AML-193 (cell line): ENCODE measurements at regions not wholly inside any gene's neighbourhood (a gene's known extent, or its start where the extent isn't known, plus 50 kb on each side); places are given as distances from the start of the nearest gene placed in this dataset.
A peak's percentile ranks its signal among the peaks of the same experiment; 100 is the strongest.

Source experiments
- DNase-seq, 2 experiments: peaks; one replicate each; lab custom pipeline; 2025; lab: John Stamatoyannopoulos, UW

GRCh38 chr15:31555022-31555421 is 228.4 kb downstream of the KLF13 start:
- no peak for DNase-seq

DNA sequence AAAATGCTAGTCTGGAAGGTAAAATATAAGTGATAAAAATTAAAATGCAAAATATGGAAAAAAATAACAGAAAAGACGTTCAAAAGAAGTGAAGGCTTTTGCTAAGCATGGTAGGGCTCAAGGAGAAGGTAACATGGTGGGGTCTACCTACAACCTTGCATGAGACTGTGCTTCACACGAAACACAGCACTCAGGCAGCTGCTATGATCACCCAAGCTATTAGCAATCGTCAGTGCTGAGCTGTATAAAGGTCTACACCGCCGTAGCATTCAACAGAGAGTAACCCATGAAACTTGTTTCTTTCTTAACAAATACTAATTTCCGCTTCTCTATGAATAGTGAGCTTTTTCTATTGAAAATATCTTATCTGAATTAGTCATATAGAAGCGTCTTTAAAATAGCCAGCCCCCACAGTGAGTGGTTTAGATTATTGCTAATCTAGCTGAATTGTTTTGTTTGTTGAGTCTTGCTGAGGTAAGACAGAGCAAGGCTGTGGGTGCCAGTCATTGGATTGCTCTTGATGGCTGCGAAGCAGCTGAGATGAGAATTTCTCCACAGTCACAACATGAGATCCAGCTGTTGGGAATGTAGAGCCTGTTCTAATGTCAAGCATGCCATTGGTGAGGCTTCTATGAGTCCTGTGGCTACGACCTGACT is 230.0 kb downstream of the KLF13 start:
- DNase-seq, result no peak

DNA sequence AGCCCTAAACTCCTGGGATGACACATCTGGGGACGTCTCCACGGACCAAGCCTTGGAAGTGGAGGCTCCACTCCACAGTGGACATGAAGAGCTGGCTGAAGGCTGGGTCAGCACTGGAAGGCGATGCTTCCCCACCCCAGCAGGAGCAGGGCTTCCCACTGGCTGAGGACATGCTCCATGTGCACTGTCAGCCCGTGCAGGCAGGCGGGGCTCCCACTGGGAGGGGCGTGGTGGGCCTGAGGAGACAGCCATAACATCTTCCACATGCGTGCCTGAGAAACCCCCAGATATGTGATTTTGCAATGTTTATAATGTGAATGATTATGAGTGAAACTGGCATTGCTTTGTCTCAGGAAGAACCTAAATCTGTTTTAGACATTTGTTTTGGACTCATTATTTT is 231.3 kb downstream of the KLF13 start:
- no peak for DNase-seq

- DNase-seq, result no peak
Measured at GRCh38 chr15:31558840-31559239, 232.2 kb downstream of the KLF13 start.

DNA sequence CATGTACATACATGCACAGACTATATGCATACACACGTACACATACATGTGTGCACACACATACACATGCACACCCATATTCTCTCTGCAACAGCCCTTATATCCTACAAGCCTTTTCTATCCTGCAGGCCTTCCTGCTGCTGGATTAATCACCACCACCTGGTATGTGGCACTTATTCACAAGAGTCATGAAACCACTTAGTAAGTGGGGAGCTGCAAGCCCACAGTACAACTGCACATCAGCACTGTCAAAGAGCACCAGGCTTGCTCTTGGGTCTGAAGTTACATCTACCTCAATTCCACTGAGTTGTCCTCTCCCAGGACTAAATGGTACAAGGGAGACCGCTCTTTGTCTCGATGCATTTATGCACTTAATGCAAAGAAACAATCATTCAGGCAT is 233.2 kb downstream of the KLF13 start:
- DNase-seq, result no peak

DNA sequence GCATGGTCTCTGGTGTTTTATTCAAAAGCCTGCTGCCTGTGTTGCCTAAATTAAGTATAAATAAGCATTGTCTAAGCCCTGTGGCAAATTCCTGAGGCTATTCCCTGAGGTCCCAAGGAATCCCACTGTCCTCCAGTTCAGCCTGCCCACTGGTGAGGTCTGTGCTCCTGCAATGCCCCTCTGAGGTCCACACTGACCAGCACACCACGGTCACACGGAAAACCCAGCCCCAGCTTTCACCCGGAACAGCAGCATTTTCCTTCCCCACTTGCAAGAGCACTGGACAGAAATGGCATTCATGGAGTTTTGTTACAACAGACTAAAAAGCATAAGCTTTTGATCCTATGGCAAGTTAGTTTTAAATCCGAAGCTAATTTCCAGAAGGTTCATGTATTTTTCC is 234.0 kb downstream of the KLF13 start:
- no peak for DNase-seq

DNA sequence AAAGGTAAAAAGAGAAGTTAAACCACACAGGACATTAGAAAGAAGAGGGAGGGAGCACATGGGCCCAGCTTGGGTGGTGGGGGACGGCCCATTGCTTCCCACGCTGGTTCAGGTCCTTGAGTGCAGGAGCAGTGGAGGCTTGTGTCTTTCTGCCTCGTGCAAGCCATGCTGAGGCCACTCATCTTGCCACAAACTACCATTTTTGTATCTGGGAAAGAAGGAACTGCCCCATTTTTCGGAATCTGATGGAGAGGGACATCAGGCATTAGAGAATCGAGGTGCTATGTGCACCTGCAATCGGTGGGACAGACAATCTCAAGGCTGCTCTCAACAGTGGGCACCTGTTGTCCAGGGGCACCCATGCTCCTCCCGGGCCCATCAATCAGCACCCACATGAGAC is 234.5 kb downstream of the KLF13 start:
- no peak for DNase-seq

DNA sequence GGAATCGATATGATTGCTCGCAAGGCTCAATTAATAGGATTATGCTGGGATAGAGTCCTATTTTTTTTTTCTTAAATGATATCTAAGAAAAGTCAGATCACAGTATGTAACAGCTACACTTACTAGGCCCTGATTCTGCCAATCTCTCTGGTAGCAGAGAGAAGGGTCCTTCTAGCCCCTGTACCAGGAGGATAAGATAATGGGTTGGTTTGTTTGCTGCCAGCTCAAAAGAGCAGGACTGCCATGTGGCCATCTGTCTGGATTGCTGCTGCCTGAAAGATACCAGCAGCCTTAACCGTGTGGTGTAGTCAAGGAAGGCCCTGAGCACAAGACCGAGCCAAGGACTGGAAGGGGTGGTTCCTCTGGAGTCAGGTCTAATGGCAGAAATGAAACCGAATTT is 236.4 kb downstream of the KLF13 start:
- no peak for DNase-seq

DNA sequence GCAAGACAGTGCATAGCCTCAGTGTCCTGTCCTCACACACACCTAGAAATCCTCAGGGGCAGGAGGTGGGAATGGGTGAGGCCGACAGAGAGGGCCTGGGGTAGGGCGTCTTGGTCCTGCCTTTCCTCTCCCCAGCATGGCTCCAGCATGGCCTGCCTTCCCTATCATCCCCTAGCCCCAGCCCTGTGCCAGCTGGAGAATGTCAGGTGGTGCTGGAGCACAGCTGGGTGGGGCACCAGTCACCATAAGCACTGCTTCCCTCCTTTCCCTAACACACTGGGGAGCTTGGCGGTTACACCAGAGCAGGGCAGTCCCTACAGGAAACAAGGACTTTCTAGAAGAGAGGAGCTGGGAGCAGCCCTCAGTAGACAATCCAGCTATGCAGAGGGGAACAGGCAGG is 236.8 kb downstream of the KLF13 start:
- DNase-seq, result no peak

DNA sequence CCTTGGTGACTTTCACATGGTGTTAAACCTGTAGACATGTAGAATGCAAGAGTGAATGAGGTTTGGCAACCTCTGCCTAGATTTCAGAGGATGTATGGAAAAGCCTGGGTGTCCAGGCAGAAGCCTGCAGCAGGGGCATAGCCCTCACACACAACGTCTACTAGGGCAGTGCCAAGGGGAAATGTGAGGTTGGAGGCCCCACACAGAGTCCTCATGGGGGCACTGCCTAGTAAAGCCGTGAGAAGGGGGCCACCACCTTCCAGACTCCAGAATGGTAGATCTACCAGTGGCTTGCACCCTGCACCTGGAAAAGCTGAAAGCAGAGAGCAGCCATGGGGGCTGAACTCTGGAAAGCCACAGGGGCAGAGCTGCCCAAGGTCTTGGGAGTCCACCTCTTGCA is 241.2 kb downstream of the KLF13 start:
- no peak for DNase-seq

DNA sequence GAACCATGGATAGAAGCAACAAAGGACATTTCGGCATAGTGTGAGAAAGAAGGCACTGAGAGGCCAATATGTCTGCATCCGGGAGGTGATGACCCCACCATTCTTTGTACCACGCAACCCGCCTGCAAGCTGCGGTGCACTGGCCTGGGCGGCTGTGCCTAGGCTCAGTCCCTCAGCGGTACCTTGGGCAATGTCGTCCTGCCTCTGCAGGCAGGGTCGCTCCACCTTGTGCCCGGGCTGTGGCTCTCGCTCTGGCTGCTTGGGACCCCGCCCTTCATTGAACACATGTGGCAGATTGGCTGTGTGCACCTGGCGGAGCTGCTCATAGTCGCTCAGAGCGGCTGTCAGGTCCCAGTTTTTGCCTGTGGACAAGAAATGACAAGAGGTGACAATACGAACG is 243.2 kb downstream of the KLF13 start:
- DNase-seq, result no peak

GRCh38 chr15:31570591-31570990 is 244.0 kb downstream of the KLF13 start:
- DNase-seq, result no peak

DNA sequence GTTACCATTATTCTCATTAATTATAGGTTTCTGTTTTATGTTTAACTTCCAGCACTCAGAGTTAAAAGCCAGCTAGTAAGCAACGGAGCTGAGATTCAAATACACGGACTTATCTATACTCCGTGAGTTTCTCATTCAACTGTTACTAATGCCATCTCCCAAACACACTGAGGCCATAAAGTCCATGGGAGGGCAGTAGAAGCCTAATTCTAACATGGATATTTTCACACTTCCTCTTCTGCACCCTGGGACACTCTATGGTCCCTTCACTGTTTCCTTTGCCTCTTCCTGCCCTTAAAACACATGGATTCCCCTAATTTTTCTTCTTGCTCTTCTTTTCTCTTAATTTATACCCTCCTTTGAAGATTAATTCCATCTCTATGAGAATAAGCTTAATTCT is 245.0 kb downstream of the KLF13 start:
- peak; percentile 15 to 36 for DNase-seq

DNA sequence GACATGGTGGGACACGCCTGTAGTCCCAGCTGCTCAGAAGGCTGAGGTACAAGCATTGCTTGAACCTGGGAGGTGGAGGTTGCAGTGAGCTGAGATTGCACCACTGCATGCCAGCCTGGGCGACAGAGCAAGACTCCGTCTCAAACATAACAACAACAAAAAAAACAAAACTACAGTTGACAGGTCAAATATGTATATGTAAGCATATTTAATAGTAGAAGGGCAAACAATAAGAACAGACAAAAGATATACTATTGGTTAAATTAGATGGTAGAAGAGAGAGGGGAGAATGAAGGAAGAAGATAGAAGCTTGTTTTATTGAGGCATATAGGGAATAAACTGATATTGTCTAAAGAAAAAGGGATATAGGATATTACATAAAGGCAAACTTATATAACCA is 247.1 kb downstream of the KLF13 start:
- DNase-seq, result no peak

DNA sequence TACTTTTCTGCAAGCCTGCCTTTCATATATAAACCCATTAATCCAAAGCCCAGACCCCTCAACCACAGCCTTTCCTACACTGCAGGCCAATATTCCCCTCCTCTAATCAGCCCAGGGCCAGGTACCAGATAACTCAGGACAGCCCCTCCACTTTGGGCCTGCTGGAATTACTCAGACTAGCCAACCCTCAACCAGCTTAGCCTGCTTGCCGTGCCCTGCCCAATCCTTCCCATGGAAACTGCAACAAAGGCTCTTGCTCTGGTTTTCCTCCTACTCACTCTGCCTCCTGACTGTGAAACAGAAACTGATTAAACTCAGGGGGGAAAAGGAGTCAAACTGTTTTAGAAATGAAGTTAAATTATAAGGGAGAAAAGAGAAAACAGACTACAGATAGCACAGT is 248.1 kb downstream of the KLF13 start:
- DNase-seq, result no peak

DNA sequence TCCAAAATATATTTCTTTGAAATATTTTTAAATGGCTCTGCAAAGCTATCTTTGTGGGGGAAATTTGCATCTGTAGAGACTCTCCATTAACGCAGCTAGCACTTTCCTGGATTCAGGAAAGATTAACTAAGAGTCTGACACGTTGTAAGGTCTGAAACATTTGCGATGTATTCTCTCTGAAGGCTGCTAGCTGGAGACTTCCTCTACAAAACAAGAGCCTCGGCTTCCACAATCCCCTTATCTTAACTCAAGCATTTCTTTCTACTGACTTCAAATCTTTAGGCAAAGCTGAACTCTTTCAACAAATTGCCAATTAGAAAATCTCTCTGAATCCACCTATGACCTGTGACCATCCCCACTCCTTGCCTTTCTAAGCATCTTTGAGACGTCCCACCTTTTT is 250.5 kb downstream of the KLF13 start:
- DNase-seq, result no peak

GRCh38 chr15:31579282-31579681 is 252.6 kb downstream of the KLF13 start:
- no peak for DNase-seq

- no peak for DNase-seq
Measured at GRCh38 chr15:31579976-31580375, 253.3 kb downstream of the KLF13 start.

- no peak for DNase-seq
Measured at GRCh38 chr15:31584195-31584594, 257.6 kb downstream of the KLF13 start.

DNA sequence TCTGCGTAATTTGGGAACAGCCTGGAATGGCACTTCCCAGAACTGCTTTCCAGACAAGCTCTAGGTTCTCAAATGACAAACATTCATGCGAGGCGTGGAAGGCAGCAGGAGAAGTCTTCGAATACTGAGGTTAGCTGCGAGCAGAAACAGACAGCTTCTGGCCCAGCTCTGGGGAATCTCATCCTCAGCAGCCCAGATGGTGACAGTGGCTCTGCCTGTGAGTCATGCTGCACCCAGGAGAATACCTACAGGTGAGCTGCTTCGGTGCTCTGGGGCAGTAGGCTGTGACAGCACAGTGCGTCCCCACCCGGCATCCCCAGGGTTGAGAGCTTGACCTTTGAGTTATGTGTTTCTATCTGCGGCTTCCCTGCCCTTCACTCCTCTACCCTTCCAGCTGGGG is 258.6 kb downstream of the KLF13 start:
- DNase-seq, result no peak

GRCh38 chr15:31586841-31587240 is 260.2 kb downstream of the KLF13 start:
- no peak for DNase-seq

- DNase-seq, result no peak
Measured at GRCh38 chr15:31587583-31587982, 260.9 kb downstream of the KLF13 start.

DNA sequence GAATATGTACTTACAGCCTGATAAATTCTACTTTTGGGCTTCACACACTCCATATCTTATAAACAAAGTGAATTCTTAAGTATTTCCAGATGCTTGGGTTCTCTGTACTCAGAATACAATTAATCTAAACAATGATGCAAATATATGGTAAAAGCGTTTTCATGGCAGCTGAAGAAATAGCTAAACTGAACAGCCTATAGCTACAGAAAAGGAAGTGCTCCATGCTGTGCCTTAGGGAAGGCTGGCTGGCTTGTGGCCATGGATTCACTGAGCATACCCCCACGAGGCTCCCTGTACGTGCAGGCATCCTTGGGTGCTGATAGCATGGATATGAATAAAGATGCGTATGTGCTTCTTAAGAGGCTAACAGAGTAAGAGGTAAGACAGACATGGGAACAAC is 264.0 kb downstream of the KLF13 start:
- DNase-seq, result no peak

GRCh38 chr15:31591908-31592307 is 265.3 kb downstream of the KLF13 start:
- DNase-seq, result no peak

GRCh38 chr15:31597466-31597865 is 270.8 kb downstream of the KLF13 start:
- DNase-seq, result no peak
